ENCODE measurements at regions not wholly inside any gene's neighbourhood (a gene's known extent, or its start where the extent isn't known, plus 50 kb on each side); places are given as distances from the start of the nearest gene placed in this dataset.
"Not testable (repeated sequence)": the region's sequence is repeated elsewhere in the genome, so short reads cannot be mapped to it uniquely, and the experiment has no call there.

GRCh38 chr3:144487011-144487410 lies 515.4 kb downstream of the DIPK2A start:
- no peak for TF ChIP-seq JUND (IDR thresholded peaks at IDR 0.05; ENCODE audit: low read depth)
- in situ Hi-C loops (cut with HindIII; ENCODE audit: low pct_unique_long_range_greater_than_20kb, low sequenced_read_pairs) = no loop called here
- no peak for DNase-seq (ENCODE audit: low read depth in 1 of 2, low spot score in 1 of 2)

GRCh38 chr3:144488927-144489326 lies 517.3 kb downstream of the DIPK2A start:
- no peak for DNase-seq (ENCODE audit: low read depth in 1 of 2, low spot score in 1 of 2)
- in situ Hi-C loops (cut with HindIII; ENCODE audit: low pct_unique_long_range_greater_than_20kb, low sequenced_read_pairs) = no loop called here
- TF ChIP-seq JUND (IDR thresholded peaks at IDR 0.05; ENCODE audit: low read depth) = no peak

GRCh38 chr3:144491333-144491732 lies 519.7 kb downstream of the DIPK2A start:
- TF ChIP-seq JUND (IDR thresholded peaks at IDR 0.05; ENCODE audit: low read depth) = no peak
- no peak for DNase-seq (ENCODE audit: low read depth in 1 of 2, low spot score in 1 of 2)
- in situ Hi-C loops (cut with HindIII; ENCODE audit: low pct_unique_long_range_greater_than_20kb, low sequenced_read_pairs) = no loop called here

- DNase-seq (ENCODE audit: low read depth in 1 of 2, low spot score in 1 of 2); in situ Hi-C loops (cut with HindIII; ENCODE audit: low pct_unique_long_range_greater_than_20kb, low sequenced_read_pairs): not testable (repeated sequence)
Measured at GRCh38 chr3:144494651-144495050, 523.0 kb downstream of the DIPK2A start.

- no peak for DNase-seq (ENCODE audit: low read depth in 1 of 2, low spot score in 1 of 2)
- TF ChIP-seq JUND (IDR thresholded peaks at IDR 0.05; ENCODE audit: low read depth) = no peak
- in situ Hi-C loops (cut with HindIII; ENCODE audit: low pct_unique_long_range_greater_than_20kb, low sequenced_read_pairs) = no loop called here
Measured at GRCh38 chr3:144496141-144496835, 524.7 kb downstream of the DIPK2A start.

GRCh38 chr3:144497452-144497851 lies 525.8 kb downstream of the DIPK2A start:
- DNase-seq (ENCODE audit: low read depth in 1 of 2, low spot score in 1 of 2) = peak in 1 of 2 experiments; percentile 8
- in situ Hi-C loops (cut with HindIII; ENCODE audit: low pct_unique_long_range_greater_than_20kb, low sequenced_read_pairs) = no loop called here

GRCh38 chr3:144499001-144499930 lies 527.6 kb downstream of the DIPK2A start:
- in situ Hi-C loops (cut with HindIII; ENCODE audit: low pct_unique_long_range_greater_than_20kb, low sequenced_read_pairs) = no loop called here
- no peak for DNase-seq (ENCODE audit: low read depth in 1 of 2, low spot score in 1 of 2)
- no peak for TF ChIP-seq JUND (IDR thresholded peaks at IDR 0.05; ENCODE audit: low read depth)

More at GRCh38 chr3:144497452-144497851, 525.8 kb downstream of the DIPK2A start:
- TF ChIP-seq JUND (IDR thresholded peaks at IDR 0.05; ENCODE audit: low read depth) = no peak

GRCh38 chr3:144501467-144501866 lies 529.8 kb downstream of the DIPK2A start:
- TF ChIP-seq JUND (IDR thresholded peaks at IDR 0.05; ENCODE audit: low read depth) = no peak
- DNase-seq (ENCODE audit: low read depth in 1 of 2, low spot score in 1 of 2) = no peak
- in situ Hi-C loops (cut with HindIII; ENCODE audit: low pct_unique_long_range_greater_than_20kb, low sequenced_read_pairs) = no loop called here

- no peak for DNase-seq (ENCODE audit: low read depth in 1 of 2, low spot score in 1 of 2)
- in situ Hi-C loops (cut with HindIII; ENCODE audit: low pct_unique_long_range_greater_than_20kb, low sequenced_read_pairs) = no loop called here
- TF ChIP-seq JUND (IDR thresholded peaks at IDR 0.05; ENCODE audit: low read depth) = no peak
Measured at GRCh38 chr3:144502402-144502801, 530.8 kb downstream of the DIPK2A start.

- in situ Hi-C loops (cut with HindIII; ENCODE audit: low pct_unique_long_range_greater_than_20kb, low sequenced_read_pairs); DNase-seq (ENCODE audit: low read depth in 1 of 2, low spot score in 1 of 2): not testable (repeated sequence)
Measured at GRCh38 chr3:144506375-144506774, 534.8 kb downstream of the DIPK2A start.

- DNase-seq (ENCODE audit: low read depth in 1 of 2, low spot score in 1 of 2) = no peak
- no peak for TF ChIP-seq JUND (IDR thresholded peaks at IDR 0.05; ENCODE audit: low read depth)
- in situ Hi-C loops (cut with HindIII; ENCODE audit: low pct_unique_long_range_greater_than_20kb, low sequenced_read_pairs) = no loop called here
Measured at GRCh38 chr3:144511346-144511745, 539.7 kb downstream of the DIPK2A start.

GRCh38 chr3:144516026-144516425 lies 544.4 kb downstream of the DIPK2A start:
- DNase-seq (ENCODE audit: low read depth in 1 of 2, low spot score in 1 of 2) = no peak
- no peak for TF ChIP-seq JUND (IDR thresholded peaks at IDR 0.05; ENCODE audit: low read depth)
- in situ Hi-C loops (cut with HindIII; ENCODE audit: low pct_unique_long_range_greater_than_20kb, low sequenced_read_pairs) = no loop called here

- in situ Hi-C loops (cut with HindIII; ENCODE audit: low pct_unique_long_range_greater_than_20kb, low sequenced_read_pairs) = no loop called here
- DNase-seq (ENCODE audit: low read depth in 1 of 2, low spot score in 1 of 2) = no peak
- no peak for TF ChIP-seq JUND (IDR thresholded peaks at IDR 0.05; ENCODE audit: low read depth)
Measured at GRCh38 chr3:144516589-144516988, 545.0 kb downstream of the DIPK2A start.
